Mesenchymal stem cell (in vitro differentiated cells and primary cell): ENCODE measurements at regions not wholly inside any gene's neighbourhood (a gene's known extent, or its start where the extent isn't known, plus 50 kb on each side); places are given as distances from the start of the nearest gene placed in this dataset.
"Not testable (repeated sequence)": the region's sequence is repeated elsewhere in the genome, so short reads cannot be mapped to it uniquely, and the experiment has no call there.

Source experiments
- DNase-seq: peaks from one replicate; pipeline ENCODE4 v3.0.0-alpha.2; 2013
- H2AFZ ChIP-seq: one replicate; pipeline ENCODE4 v1.6.1; 2013; ENCODE audit warnings: low read depth, mild to moderate bottlenecking, control low read depth, inconsistent platforms, low read length, moderate library complexity
- H2AK5ac ChIP-seq: 2 replicates; pipeline ENCODE4 v1.6.1; 2013; ENCODE audit warnings: low read length, moderate library complexity, mild to moderate bottlenecking, inconsistent platforms; ENCODE audit not compliant: severe bottlenecking
- H2BK120ac ChIP-seq: one replicate; pipeline ENCODE4 v1.6.1; 2013; ENCODE audit warnings: low read depth, mild to moderate bottlenecking, inconsistent platforms, low read length, moderate library complexity
- H2BK12ac ChIP-seq, 2 experiments: one replicate each; pipeline ENCODE4 v1.6.1; 2013; ENCODE audit warnings: inconsistent platforms in 2 of 2, low read length in 2 of 2, mild to moderate bottlenecking in 2 of 2, moderate library complexity in 2 of 2, control low read depth in 1 of 2
- H2BK15ac ChIP-seq: one replicate; pipeline ENCODE4 v1.6.1; 2013; ENCODE audit warnings: mild to moderate bottlenecking, low read depth, inconsistent platforms; ENCODE audit not compliant: poor library complexity, severe bottlenecking
- H2BK5ac ChIP-seq: 2 replicates; pipeline ENCODE4 v1.6.1; 2013; ENCODE audit warnings: low read depth, mild to moderate bottlenecking, low read length, control low read depth, inconsistent platforms; ENCODE audit not compliant: poor library complexity, severe bottlenecking
- H3K14ac ChIP-seq, 2 experiments: one replicate each; pipeline ENCODE4 v1.6.1; 2013; ENCODE audit warnings: inconsistent platforms in 2 of 2, low read length in 2 of 2, control low read depth in 1 of 2, mild to moderate bottlenecking in 1 of 2, moderate library complexity in 1 of 2
- H3K18ac ChIP-seq, 2 experiments: one replicate each; pipeline ENCODE4 v1.6.1; 2013; ENCODE audit warnings: inconsistent platforms in 2 of 2, low read length in 2 of 2, control low read depth in 1 of 2, low read depth in 1 of 2, mild to moderate bottlenecking in 1 of 2
- H3K23ac ChIP-seq, 2 experiments: one replicate each; pipeline ENCODE4 v1.6.1; 2013; ENCODE audit warnings: inconsistent platforms in 2 of 2, low read length in 2 of 2, mild to moderate bottlenecking in 2 of 2, moderate library complexity in 2 of 2, control low read depth in 1 of 2
- H3K27ac ChIP-seq: 2 replicates; pipeline ENCODE4 v1.5.1; 2013; ENCODE audit warnings: mild to moderate bottlenecking, moderate library complexity, low read length, control low read depth, inconsistent platforms; ENCODE audit not compliant: poor library complexity, severe bottlenecking
- H3K27me3 ChIP-seq, 2 experiments: 2 replicates each; pipeline versions ENCODE4 v1.6.1 to v1.7.0; 2013; ENCODE audit warnings: low read length in 2 of 2, mild to moderate bottlenecking in 2 of 2, moderate library complexity in 2 of 2, control low read depth in 1 of 2, inconsistent platforms in 1 of 2; ENCODE audit not compliant: control insufficient read depth in 1 of 2, insufficient read depth in 1 of 2
- H3K36me3 ChIP-seq, 2 experiments: 2 replicates each; pipeline versions ENCODE4 v1.6.1 to v1.7.0; 2013; ENCODE audit warnings: low read length in 2 of 2, control low read depth in 1 of 2, inconsistent platforms in 1 of 2, low read depth in 1 of 2, mild to moderate bottlenecking in 1 of 2; ENCODE audit not compliant: insufficient read depth in 2 of 2, control insufficient read depth in 1 of 2
- H3K4ac ChIP-seq, 2 experiments: one replicate each; pipeline ENCODE4 v1.6.1; 2013; ENCODE audit warnings: inconsistent platforms in 2 of 2, low read length in 2 of 2, mild to moderate bottlenecking in 2 of 2, moderate library complexity in 2 of 2, control low read depth in 1 of 2, low read depth in 1 of 2
- H3K4me1 ChIP-seq: 2 replicates; pipeline ENCODE4 v1.6.1; 2013; ENCODE audit warnings: low read depth, low read length, control low read depth; ENCODE audit not compliant: control insufficient read depth, insufficient read depth
- H3K4me2 ChIP-seq: 2 replicates; pipeline ENCODE4 v1.6.1; 2013; ENCODE audit warnings: low read length, mild to moderate bottlenecking, inconsistent platforms; ENCODE audit not compliant: poor library complexity, severe bottlenecking
- H3K4me3 ChIP-seq, 2 experiments: 2 replicates each; pipeline versions ENCODE4 v1.5.1 to v1.7.0; 2013; ENCODE audit warnings: low read length in 2 of 2, mild to moderate bottlenecking in 2 of 2, control low read depth in 1 of 2, low read depth in 1 of 2; ENCODE audit not compliant: insufficient read depth in 1 of 2
- H3K79me1 ChIP-seq: replicated peaks from 2 replicates; pipeline ENCODE4 v1.6.1; 2013; ENCODE audit warnings: mild to moderate bottlenecking, control low read depth, low read length, inconsistent platforms; ENCODE audit not compliant: poor library complexity, severe bottlenecking
- H3K9ac ChIP-seq: 2 replicates; pipeline ENCODE4 v1.7.0; 2013; ENCODE audit warnings: mild to moderate bottlenecking, low read length, moderate library complexity
- H3K9me3 ChIP-seq: 2 replicates; pipeline ENCODE4 v1.7.0; 2013; ENCODE audit warnings: mild to moderate bottlenecking, low read length; ENCODE audit not compliant: control insufficient read depth
- H4K8ac ChIP-seq: one replicate; pipeline ENCODE4 v1.6.1; 2013; ENCODE audit warnings: inconsistent platforms, mild to moderate bottlenecking, low read length, moderate library complexity
- H4K91ac ChIP-seq: one replicate; pipeline ENCODE4 v1.6.1; 2013; ENCODE audit warnings: mild to moderate bottlenecking, low read length, inconsistent platforms
- WGBS: methylation state at CpG from one replicate; pipeline ENCODE4 v1.1.7; 2013; ENCODE audit warnings: mixed read lengths; 5-methylcytosine and 5-hydroxymethylcytosine counted together

- no peak overlapping the region for H2BK120ac ChIP-seq
- no peak overlapping the region for H3K23ac ChIP-seq
- H3K4me1 ChIP-seq: no peaks in the 10 kb centered on the region
- H3K14ac ChIP-seq: no peak overlapping the region
- DNase-seq: no peak
- no peak overlapping the region for H2AFZ ChIP-seq
- H3K4me2 ChIP-seq: no peak overlapping the region
- no peaks in the 10 kb centered on the region for H3K27me3 ChIP-seq
- H3K9ac ChIP-seq: no peak overlapping the region
- H3K36me3 ChIP-seq: no peaks in the 10 kb centered on the region
- no peak overlapping the region for H2BK5ac ChIP-seq
- no peak overlapping the region for H3K27ac ChIP-seq
- H4K8ac ChIP-seq: no peak overlapping the region
- no peaks in the 10 kb centered on the region for H3K9me3 ChIP-seq
- H2AK5ac ChIP-seq: no peak overlapping the region
- no peak overlapping the region for H4K91ac ChIP-seq
- no peak overlapping the region for H2BK15ac ChIP-seq
- H3K4ac ChIP-seq: no peak overlapping the region
- no peak overlapping the region for H3K18ac ChIP-seq
- H2BK12ac ChIP-seq: no peak overlapping the region
- H3K79me1 ChIP-seq: no peaks in the 10 kb centered on the region
- no peak overlapping the region for H3K4me3 ChIP-seq
Observed at GRCh38 chr10:111319866-111320265, 243.0 kb downstream of the ADRA2A start.

GRCh38 chr10:111323389-111323966 lies 246.6 kb downstream of the ADRA2A start:
- no peak overlapping the region for H2BK15ac ChIP-seq
- no peaks in the 10 kb centered on the region for H3K4me1 ChIP-seq
- WGBS: 76% methylated on average over 2 of the region's 3 CpGs
- H3K9ac ChIP-seq: no peak overlapping the region
- no peak overlapping the region for H2AK5ac ChIP-seq
- no peak overlapping the region for H3K23ac ChIP-seq
- H4K91ac ChIP-seq: no peak overlapping the region
- H2AFZ ChIP-seq: no peak overlapping the region
- no peaks in the 10 kb centered on the region for H3K36me3 ChIP-seq
- H3K4ac ChIP-seq: no peak overlapping the region
- no peaks in the 10 kb centered on the region for H3K79me1 ChIP-seq
- peak; percentile 37 for DNase-seq
- H2BK12ac ChIP-seq: no peak overlapping the region
- H2BK120ac ChIP-seq: no peak overlapping the region
- H3K18ac ChIP-seq: no peak overlapping the region
- no peaks in the 10 kb centered on the region for H3K9me3 ChIP-seq
- H3K14ac ChIP-seq: no peak overlapping the region
- H3K4me3 ChIP-seq: no peak overlapping the region
- no peak overlapping the region for H3K27ac ChIP-seq
- H2BK5ac ChIP-seq: no peak overlapping the region
- no peak overlapping the region for H3K4me2 ChIP-seq
- no peak overlapping the region for H4K8ac ChIP-seq
- H3K27me3 ChIP-seq: no peaks in the 10 kb centered on the region

GRCh38 chr10:111332174-111332573 lies 255.3 kb downstream of the ADRA2A start:
- WGBS: 15% methylated on average over 1 of the region's 1 CpG
- H3K23ac ChIP-seq, DNase-seq, H2BK15ac ChIP-seq, H3K14ac ChIP-seq, H3K27ac ChIP-seq, H3K4ac ChIP-seq, H3K4me1 ChIP-seq, H2BK12ac ChIP-seq, H2BK5ac ChIP-seq, H4K8ac ChIP-seq, H3K79me1 ChIP-seq, H3K4me3 ChIP-seq, H3K36me3 ChIP-seq, H3K18ac ChIP-seq, H2AFZ ChIP-seq, H4K91ac ChIP-seq, H2AK5ac ChIP-seq, H2BK120ac ChIP-seq, H3K4me2 ChIP-seq, H3K9ac ChIP-seq, H3K27me3 ChIP-seq: not testable (repeated sequence)
- H3K9me3 ChIP-seq: peaks cover 18% of the 10 kb centered on the region

GRCh38 chr10:111335826-111336225 lies 259.0 kb downstream of the ADRA2A start:
- Histone ChIP-seq H3K27me3 (peaks cover 0 to 13% of the 10 kb centered on the region in 2 experiments), H3K18ac (no peak overlapping the region), H3K4me3 (no peak overlapping the region), H3K4me2 (no peak overlapping the region), H3K4ac (no peak overlapping the region), H3K9me3 (peaks cover 21% of the 10 kb centered on the region), H2BK120ac (no peak overlapping the region), H3K27ac (no peak overlapping the region), H4K91ac (no peak overlapping the region), H3K36me3 (no peaks in the 10 kb centered on the region), H2AK5ac (no peak overlapping the region), H4K8ac (no peak overlapping the region), H3K79me1 (no peaks in the 10 kb centered on the region), H2BK12ac (no peak overlapping the region), H2AFZ (no peak overlapping the region), H3K9ac (no peak overlapping the region), H3K4me1 (no peaks in the 10 kb centered on the region), H2BK15ac (no peak overlapping the region), H2BK5ac (no peak overlapping the region), H3K23ac (no peak overlapping the region), H3K14ac (no peak overlapping the region)
- WGBS: 72% methylated on average over 2 of the region's 2 CpGs
- DNase-seq: no peak
